Loucy (cell line): ENCODE measurements at regions not wholly inside any gene's neighbourhood (a gene's known extent, or its start where the extent isn't known, plus 50 kb on each side); places are given as distances from the start of the nearest gene placed in this dataset.

Experiments used
- H2AFZ ChIP-seq: fragments of 200-600 bp; sonication (generic); 2 replicates; pipeline ENCODE4 v1.6.0; 2016; ENCODE audit warnings: antibody characterized with exemption, mild to moderate bottlenecking, low read length, moderate library complexity
- H3F3A ChIP-seq: fragments of 200-600 bp; 2 replicates; pipeline ENCODE4 v1.6.0; 2016; ENCODE audit warnings: antibody characterized with exemption, low read depth, mild to moderate bottlenecking
- H3K27me3 ChIP-seq: fragments of 200-600 bp; sonication (generic); 2 replicates; pipeline ENCODE4 v1.6.1; 2014; ENCODE audit warnings: low read length, mild to moderate bottlenecking; ENCODE audit not compliant: insufficient read depth, poor library complexity, severe bottlenecking
- H3K36me3 ChIP-seq: fragments of 200-600 bp; sonication (generic); 2 replicates; pipeline ENCODE4 v1.6.1; 2016; ENCODE audit warnings: low read length; ENCODE audit not compliant: insufficient read depth
- H3K4me1 ChIP-seq: fragments of 200-600 bp; sonication (generic); 2 replicates; pipeline ENCODE4 v1.5.1; 2014; ENCODE audit warnings: low read length, mild to moderate bottlenecking; ENCODE audit not compliant: insufficient read depth, poor library complexity, severe bottlenecking
- H3K4me2 ChIP-seq: fragments of 200-600 bp; sonication (generic); 2 replicates; pipeline ENCODE4 v1.6.0; 2014; ENCODE audit warnings: antibody characterized with exemption, low read length, low read depth, mild to moderate bottlenecking; ENCODE audit not compliant: poor library complexity, severe bottlenecking
- H3K4me3 ChIP-seq: fragments of 200-600 bp; sonication (generic); 2 replicates; pipeline ENCODE4 v1.5.1; 2014; ENCODE audit warnings: low read length, mild to moderate bottlenecking, mixed read lengths; ENCODE audit not compliant: poor library complexity, severe bottlenecking
- H3K79me2 ChIP-seq: fragments of 200-600 bp; sonication (generic); 2 replicates; pipeline ENCODE4 v1.6.1; 2014; ENCODE audit warnings: low read length; ENCODE audit not compliant: insufficient read depth
- H3K9ac ChIP-seq: fragments of 200-600 bp; sonication (generic); 2 replicates; pipeline ENCODE4 v1.6.0; 2014; ENCODE audit warnings: mild to moderate bottlenecking, low read depth, low read length, moderate library complexity; ENCODE audit not compliant: poor library complexity, severe bottlenecking
- H3K9me2 ChIP-seq: fragments of 200-600 bp; sonication (generic); replicated peaks from 2 replicates; pipeline ENCODE4 v1.6.1; 2016; ENCODE audit warnings: low read depth, low read length, mixed read lengths
- H3K9me3 ChIP-seq: fragments of 200-600 bp; sonication (generic); 2 replicates; pipeline ENCODE4 v1.6.1; 2014; ENCODE audit warnings: mild to moderate bottlenecking, antibody characterized with exemption, low read length, low read depth; ENCODE audit not compliant: insufficient read depth
- H4K20me1 ChIP-seq: fragments of 200-600 bp; sonication (generic); 2 replicates; pipeline ENCODE4 v1.6.0; 2014; ENCODE audit warnings: antibody characterized with exemption, low read length, mild to moderate bottlenecking; ENCODE audit not compliant: insufficient read depth, poor library complexity, severe bottlenecking
- CTCF ChIP-seq: fragments of 200-600 bp; sonication (generic); conservative IDR thresholded peaks from 2 replicates; pipeline ENCODE4 v1.5.1; 2014; ENCODE audit warnings: mild to moderate bottlenecking, antibody characterized with exemption, low read length
- EZH2phosphoT487 ChIP-seq: fragments of 200-600 bp; IDR thresholded peaks from 2 replicates; pipeline ENCODE4 v1.6.1; 2018; ENCODE audit warnings: antibody characterized with exemption, mild to moderate bottlenecking, moderate library complexity, borderline replicate concordance

GRCh38 chr16:35234679-35235078 lies 1775.3 kb downstream of the TP53TG3F start:
- H3K4me2 ChIP-seq = no peak overlapping the region
- no peak overlapping the region for H3K4me3 ChIP-seq
- no peaks in the 10 kb centered on the region for H3K36me3 ChIP-seq
- no peaks in the 10 kb centered on the region for H3K27me3 ChIP-seq
- no peaks in the 10 kb centered on the region for H3F3A ChIP-seq
- H2AFZ ChIP-seq = no peak overlapping the region
- TF ChIP-seq EZH2phosphoT487 = no peak
- TF ChIP-seq CTCF = no peak
- H3K9me3 ChIP-seq = peaks cover 3% of the 10 kb centered on the region; the same call in 1 of the 2 replicates
- no peaks in the 10 kb centered on the region for H3K4me1 ChIP-seq
- H3K9me2 ChIP-seq = no peaks in the 10 kb centered on the region
- H3K9ac ChIP-seq = no peak overlapping the region
- H4K20me1 ChIP-seq = no peaks in the 10 kb centered on the region
- no peaks in the 10 kb centered on the region for H3K79me2 ChIP-seq

- H3K4me3 ChIP-seq = no peak overlapping the region
- no peak overlapping the region for H2AFZ ChIP-seq
- no peak overlapping the region for H3K9ac ChIP-seq
- H3K36me3 ChIP-seq = no peaks in the 10 kb centered on the region
- no peaks in the 10 kb centered on the region for H3K9me2 ChIP-seq
- no peak overlapping the region for H3K4me2 ChIP-seq
- TF ChIP-seq CTCF = no peak
- TF ChIP-seq EZH2phosphoT487 = no peak
- H3K27me3 ChIP-seq = no peaks in the 10 kb centered on the region
- no peaks in the 10 kb centered on the region for H3K4me1 ChIP-seq
- no peaks in the 10 kb centered on the region for H3K79me2 ChIP-seq
- H3K9me3 ChIP-seq = peaks cover 5% of the 10 kb centered on the region
- H4K20me1 ChIP-seq = no peaks in the 10 kb centered on the region
- no peaks in the 10 kb centered on the region for H3F3A ChIP-seq
Measured at GRCh38 chr16:35239561-35239960, 1780.1 kb downstream of the TP53TG3F start.

DNA sequence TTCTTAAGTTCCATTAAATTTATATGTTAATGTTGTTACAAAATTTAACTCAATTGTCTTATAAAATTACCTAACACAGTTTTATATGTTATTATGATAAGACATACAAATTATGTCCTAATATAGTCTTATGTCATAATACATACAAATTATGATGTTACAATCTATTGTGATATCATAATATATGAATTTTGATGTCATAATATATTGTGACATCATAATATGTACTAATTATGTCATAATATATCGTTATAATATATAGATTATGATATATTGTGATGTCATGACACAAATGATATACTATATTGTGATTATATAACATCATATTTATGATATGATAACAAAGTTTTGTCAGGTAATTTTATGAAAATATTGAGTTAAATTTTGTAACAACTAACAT lies 1789.6 kb downstream of the TP53TG3F start:
- H3K27me3 ChIP-seq = no peaks in the 10 kb centered on the region
- no peak overlapping the region for H2AFZ ChIP-seq
- no peak for TF ChIP-seq EZH2phosphoT487
- TF ChIP-seq CTCF = no peak
- no peaks in the 10 kb centered on the region for H3F3A ChIP-seq
- no peak overlapping the region for H3K4me2 ChIP-seq
- no peaks in the 10 kb centered on the region for H4K20me1 ChIP-seq
- no peaks in the 10 kb centered on the region for H3K9me2 ChIP-seq
- no peaks in the 10 kb centered on the region for H3K79me2 ChIP-seq
- H3K9me3 ChIP-seq = peaks cover 6% of the 10 kb centered on the region; the same call in 1 of the 2 replicates
- no peaks in the 10 kb centered on the region for H3K36me3 ChIP-seq
- no peak overlapping the region for H3K4me3 ChIP-seq
- no peak overlapping the region for H3K9ac ChIP-seq
- H3K4me1 ChIP-seq = no peaks in the 10 kb centered on the region
